SK-N-SH treated with all-trans-retinoic acid at 6 μM for 48 hours (cell line): ENCODE measurements at regions not wholly inside any gene's neighbourhood (a gene's known extent, or its start where the extent isn't known, plus 50 kb on each side); places are given as distances from the start of the nearest gene placed in this dataset.

ENCODE experiments used
- ATAC-seq: fragments of 200-7000 bp; cut with Tn5 transposase; 3 replicates; pipeline ENCODE4 v1.9.1; 2020; ENCODE audit warnings: mild to moderate bottlenecking, moderate library complexity
- ARNTL ChIP-seq: fragments of 450-650 bp; formaldehyde crosslinking; IDR thresholded peaks from 2 replicates; pipeline ENCODE4 v1.5.0; 2020; ENCODE audit warnings: low read depth, mild to moderate bottlenecking, moderate library complexity, borderline replicate concordance
- BACH2 ChIP-seq: fragments of 250-450 bp; sonication (Bioruptor Pico); IDR thresholded peaks from 2 replicates; pipeline ENCODE4 v1.9.0; 2021; ENCODE audit warnings: mild to moderate bottlenecking, borderline replicate concordance
- CREB5 ChIP-seq: fragments of 250-450 bp; sonication (Bioruptor Pico); IDR thresholded peaks from 2 replicates; pipeline ENCODE4 v1.5.1; 2020; ENCODE audit warnings: low read depth, mild to moderate bottlenecking, moderate library complexity
- CSDC2 ChIP-seq: fragments of 250-450 bp; sonication (Bioruptor Pico); IDR thresholded peaks from 2 replicates; pipeline ENCODE4 v1.5.0; 2020; ENCODE audit warnings: mild to moderate bottlenecking, moderate library complexity
- CSRNP3 ChIP-seq: fragments of 250-450 bp; sonication (Bioruptor Pico); IDR thresholded peaks from 2 replicates; pipeline ENCODE4 v1.5.1; 2021; ENCODE audit warnings: mild to moderate bottlenecking, moderate library complexity
- ESRRG ChIP-seq: fragments of 250-450 bp; sonication (Bioruptor Pico); IDR thresholded peaks from 2 replicates; pipeline ENCODE4 v1.6.1; 2021; ENCODE audit warnings: mild to moderate bottlenecking
- ISL1 ChIP-seq: fragments of 250-450 bp; sonication (Bioruptor Pico); IDR thresholded peaks from 2 replicates; pipeline ENCODE4 v2.1.2; 2022; ENCODE audit warnings: mild to moderate bottlenecking, moderate library complexity
- OSR1 ChIP-seq: fragments of 250-450 bp; sonication (Bioruptor Pico); IDR thresholded peaks from 2 replicates; pipeline ENCODE4 v1.8.0; 2022; ENCODE audit warnings: moderate library complexity, mild to moderate bottlenecking, inconsistent platforms
- PATZ1 ChIP-seq: fragments of 250-450 bp; sonication (Bioruptor Pico); IDR thresholded peaks from 2 replicates; pipeline ENCODE4 v1.8.0; 2020; ENCODE audit warnings: mild to moderate bottlenecking, moderate library complexity, borderline replicate concordance
- RARB ChIP-seq: fragments of 250-450 bp; sonication (Bioruptor Pico); IDR thresholded peaks from 2 replicates; pipeline ENCODE4 v1.8.0; 2021; ENCODE audit warnings: mild to moderate bottlenecking, moderate library complexity
- TCF4 ChIP-seq: fragments of 250-450 bp; sonication (Bioruptor Pico); IDR thresholded peaks from 2 replicates; pipeline ENCODE4 v1.8.0; 2021; ENCODE audit warnings: mild to moderate bottlenecking, moderate library complexity, borderline replicate concordance
- TOX ChIP-seq: fragments of 250-450 bp; sonication (Bioruptor Pico); IDR thresholded peaks from 2 replicates; pipeline ENCODE4 v1.8.0; 2021; ENCODE audit warnings: mild to moderate bottlenecking, moderate library complexity, borderline replicate concordance
- TSHZ2 ChIP-seq: fragments of 250-450 bp; sonication (Bioruptor Pico); IDR thresholded peaks from 2 replicates; pipeline ENCODE4 v1.5.0; 2020; ENCODE audit warnings: mild to moderate bottlenecking, moderate library complexity
- ZC3H10 ChIP-seq: fragments of 250-450 bp; sonication (Bioruptor Pico); IDR thresholded peaks from 2 replicates; pipeline ENCODE4 v1.5.1; 2021; ENCODE audit warnings: mild to moderate bottlenecking, moderate library complexity
- ZFP30 ChIP-seq: fragments of 450-650 bp; formaldehyde crosslinking; IDR thresholded peaks from 2 replicates; pipeline ENCODE4 v1.5.0; 2022; ENCODE audit warnings: mild to moderate bottlenecking, moderate library complexity
- ZNF70 ChIP-seq: fragments of 450-650 bp; formaldehyde crosslinking; IDR thresholded peaks from 2 replicates; pipeline ENCODE4 v1.5.0; 2020; ENCODE audit warnings: mild to moderate bottlenecking, moderate library complexity
- ZNF8 ChIP-seq: fragments of 450-650 bp; formaldehyde crosslinking; IDR thresholded peaks from 2 replicates; pipeline ENCODE4 v1.5.0; 2020; ENCODE audit warnings: mild to moderate bottlenecking, moderate library complexity

GRCh38 chr17:13428611-13429042, 173.1 kb downstream of the HS3ST3A1 start:
- TF ChIP-seq TOX (CRISPR knock-in tag) (peak; percentile 95), RARB (peak; percentile 64; the same call in 1 of the 2 replicates), ZNF8 (CRISPR knock-in tag) (no peak), TSHZ2 (CRISPR knock-in tag) (no peak), PATZ1 (CRISPR knock-in tag) (no peak; the same call in 1 of the 2 replicates), ZNF70 (CRISPR knock-in tag) (no peak), CSRNP3 (no peak), ZC3H10 (peak; percentile 80; the same call in 1 of the 2 replicates)
- TF ChIP-seq, all 23 proteins: peak for 3
- ATAC-seq: peak; percentile 82

- TF ChIP-seq ARNTL (CRISPR knock-in tag) (no peak), ESRRG (no peak), CREB5 (CRISPR knock-in tag) (no peak), ZNF70 (CRISPR knock-in tag) (no peak)
- ATAC-seq: no peak
Observed at GRCh38 chr17:13426991-13427390, 174.7 kb downstream of the HS3ST3A1 start.

GRCh38 chr17:13425390-13425789, 176.3 kb downstream of the HS3ST3A1 start:
- TF ChIP-seq TCF4 (CRISPR knock-in tag) (no peak), ARNTL (CRISPR knock-in tag) (no peak), OSR1 (CRISPR knock-in tag) (no peak), ZFP30 (CRISPR knock-in tag) (no peak), CSDC2 (CRISPR knock-in tag) (no peak), CREB5 (CRISPR knock-in tag) (no peak), CSRNP3 (no peak), BACH2 (no peak), ISL1 (CRISPR knock-in tag) (no peak), TOX (CRISPR knock-in tag) (no peak), TSHZ2 (CRISPR knock-in tag) (no peak), ZNF8 (CRISPR knock-in tag) (no peak), ESRRG (no peak)
- no peak for ATAC-seq
